HG03097 (cell line): ENCODE measurements at regions not wholly inside any gene's neighbourhood (a gene's known extent, or its start where the extent isn't known, plus 50 kb on each side); places are given as distances from the start of the nearest gene placed in this dataset.

Source experiments
- ATAC-seq: cut with Tn5 transposase; IDR thresholded peaks from one replicate; pipeline ENCODE4 v1.9.1; 2021; ENCODE audit not compliant: unreplicated experiment, low FRiP score

GRCh38 chr3:180523040-180523439, 78.9 kb upstream of the TTC14 start:
- ATAC-seq: no peak

GRCh38 chr3:180528843-180529242, 73.1 kb upstream of the TTC14 start:
- ATAC-seq: no peak

DNA sequence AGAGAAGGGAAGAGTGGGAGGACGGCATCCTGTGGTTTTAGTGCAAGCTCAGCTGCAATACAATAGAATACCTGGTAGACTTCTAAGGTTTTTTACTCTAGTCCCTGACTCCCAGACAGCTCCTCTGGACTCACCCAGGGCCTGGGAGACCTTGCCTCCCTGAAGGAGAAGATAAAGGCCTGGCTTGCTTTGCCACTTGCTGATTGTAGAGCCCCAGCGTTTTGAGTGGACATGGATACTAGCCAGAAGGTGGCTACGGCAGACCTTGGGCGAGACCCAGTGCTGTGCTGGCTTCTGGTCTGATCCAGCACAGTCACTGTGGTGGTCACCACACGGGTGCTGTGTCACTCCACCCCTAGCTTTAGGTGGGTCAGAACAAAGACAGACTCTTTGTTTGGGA, 72.2 kb upstream of the TTC14 start:
- no peak for ATAC-seq

DNA sequence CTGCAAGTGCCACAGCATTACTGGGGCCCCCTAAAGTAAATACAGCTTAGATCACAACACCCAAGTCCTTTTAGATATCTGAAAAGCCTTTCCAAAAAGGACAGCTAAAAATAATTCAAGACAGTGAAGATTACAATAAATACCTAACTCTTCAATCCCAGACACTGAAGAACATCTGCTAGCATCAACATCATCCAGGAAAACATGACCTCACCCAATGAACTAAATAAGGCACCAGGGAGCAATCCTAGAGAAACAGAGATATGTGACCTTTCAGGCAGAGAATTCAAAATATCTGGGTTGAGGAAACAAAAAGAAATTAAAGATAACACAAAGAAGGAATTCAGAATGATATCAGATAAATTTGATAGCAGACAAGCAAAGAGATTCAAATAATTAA, 71.7 kb upstream of the TTC14 start:
- ATAC-seq: no peak

GRCh38 chr3:180531303-180532278, 70.4 kb upstream of the TTC14 start:
- ATAC-seq: no peak

DNA sequence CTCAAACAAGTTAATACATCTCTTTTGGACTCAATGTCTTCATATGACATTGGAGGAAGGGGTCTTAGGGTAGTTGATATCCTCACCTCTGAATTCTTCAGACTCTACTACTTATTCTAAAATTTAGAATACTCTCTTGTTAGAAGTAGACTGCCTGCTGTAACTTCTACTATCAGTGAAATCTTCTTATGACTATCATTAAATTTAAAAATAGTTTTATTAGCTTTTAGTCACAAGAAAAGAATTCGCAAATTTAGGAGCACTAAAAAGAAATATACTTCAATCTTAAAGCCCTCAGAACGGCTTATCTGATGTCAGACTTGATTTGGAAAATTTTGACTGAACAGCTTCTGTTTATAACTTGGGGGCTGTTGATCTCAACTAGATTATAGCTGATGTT, 67.1 kb upstream of the TTC14 start:
- no peak for ATAC-seq

DNA sequence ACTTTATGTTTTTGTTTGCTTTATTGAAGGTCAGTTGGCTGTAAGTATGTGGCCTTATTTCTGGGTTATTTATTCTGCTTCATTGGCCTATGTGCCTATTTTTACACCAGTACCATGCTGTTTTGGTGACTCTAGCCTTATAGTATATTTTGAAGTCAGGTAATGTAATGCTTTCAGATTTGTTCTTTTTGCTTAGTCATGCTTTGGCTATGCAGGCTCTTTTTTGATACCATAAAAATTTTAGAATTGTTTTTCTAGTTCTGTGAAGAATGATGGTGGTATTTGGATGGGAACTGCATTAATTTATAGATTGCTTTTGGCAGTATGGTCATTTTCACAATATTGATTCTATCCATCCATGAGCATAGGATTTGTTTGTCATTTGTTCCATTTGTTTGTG, 63.5 kb upstream of the TTC14 start:
- no peak for ATAC-seq

DNA sequence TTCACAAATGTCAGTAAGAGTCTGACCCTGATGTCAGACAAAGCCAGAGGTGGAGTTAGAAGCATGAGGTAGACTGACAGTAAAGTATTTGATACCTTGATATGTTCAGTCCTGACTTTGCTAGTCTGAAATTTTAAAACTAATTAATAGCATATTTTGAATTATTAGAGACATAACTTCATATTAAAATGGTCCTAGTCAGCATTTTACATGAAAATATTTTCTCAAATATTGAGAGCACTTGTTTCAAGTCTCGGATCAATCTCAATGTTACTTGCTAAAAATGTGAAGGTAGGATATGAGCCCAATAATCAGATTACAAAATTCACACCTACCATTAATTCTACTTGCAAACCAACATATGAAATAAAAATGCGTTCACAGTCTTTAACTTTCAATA, 58.1 kb upstream of the TTC14 start:
- no peak for ATAC-seq

DNA sequence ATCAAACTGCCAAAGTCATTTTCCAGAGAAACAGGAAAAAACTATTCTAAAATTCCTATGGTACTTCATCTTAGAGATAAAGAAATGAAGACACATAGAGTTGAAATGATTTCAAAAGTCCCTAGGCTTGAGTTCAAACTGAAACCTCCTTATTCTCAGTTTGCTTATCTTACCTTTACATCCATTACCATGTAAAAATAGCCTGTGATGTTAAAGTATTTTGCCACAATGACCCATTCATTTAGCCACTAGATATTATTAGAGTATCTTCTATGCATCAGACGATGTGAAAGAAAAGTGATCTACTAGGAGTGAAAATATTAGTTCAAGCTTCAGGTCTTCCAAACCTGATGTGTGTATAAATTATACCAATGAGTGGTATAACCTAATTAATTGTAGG, 55.1 kb upstream of the TTC14 start:
- ATAC-seq: no peak

DNA sequence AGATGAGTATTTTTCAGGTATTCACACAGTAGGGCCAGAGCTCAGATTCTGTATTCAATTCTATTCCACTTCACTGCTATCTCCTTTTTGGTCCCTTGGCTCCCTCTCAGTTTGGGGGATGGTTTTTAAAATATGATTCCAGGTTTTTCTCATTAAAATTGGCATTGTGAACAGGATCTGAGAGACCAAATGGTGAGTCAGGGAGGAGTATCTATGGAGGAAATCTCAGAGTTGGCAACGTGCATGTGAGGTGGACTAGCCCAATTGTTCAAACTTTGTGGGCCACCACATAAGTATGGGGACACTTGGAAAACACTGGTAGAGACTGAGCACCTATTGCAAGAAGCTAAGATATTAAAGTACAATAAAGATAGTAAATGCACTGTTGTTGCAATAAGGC, 53.9 kb upstream of the TTC14 start:
- no peak for ATAC-seq
